Esophagus squamous epithelium (tissue), 4 donors: ENCODE measurements at regions not wholly inside any gene's neighbourhood (a gene's known extent, or its start where the extent isn't known, plus 50 kb on each side); places are given as distances from the start of the nearest gene placed in this dataset.

Source experiments
- POLR2A ChIP-seq, 4 donors: fragments of 450-650 bp; IDR thresholded peaks; one replicate each; pipeline ENCODE4 v1.6.1; 2017; ENCODE audit warnings: antibody characterized with exemption in 4 of 4, mild to moderate bottlenecking in 4 of 4, moderate library complexity in 3 of 4
- TF ChIP-seq, protein P1 (sequence below), 6 experiments: fragments of 450-650 bp in 4 of 6; fragments of 200-600 bp in 2 of 6; sonication (generic) in 2 of 6; IDR thresholded peaks; one replicate each; pipeline ENCODE4 v1.5.1; 2016 to 2019; ENCODE audit warnings: antibody characterized with exemption in 6 of 6, mild to moderate bottlenecking in 4 of 6, moderate library complexity in 4 of 6

- TF ChIP-seq, protein P1, sequence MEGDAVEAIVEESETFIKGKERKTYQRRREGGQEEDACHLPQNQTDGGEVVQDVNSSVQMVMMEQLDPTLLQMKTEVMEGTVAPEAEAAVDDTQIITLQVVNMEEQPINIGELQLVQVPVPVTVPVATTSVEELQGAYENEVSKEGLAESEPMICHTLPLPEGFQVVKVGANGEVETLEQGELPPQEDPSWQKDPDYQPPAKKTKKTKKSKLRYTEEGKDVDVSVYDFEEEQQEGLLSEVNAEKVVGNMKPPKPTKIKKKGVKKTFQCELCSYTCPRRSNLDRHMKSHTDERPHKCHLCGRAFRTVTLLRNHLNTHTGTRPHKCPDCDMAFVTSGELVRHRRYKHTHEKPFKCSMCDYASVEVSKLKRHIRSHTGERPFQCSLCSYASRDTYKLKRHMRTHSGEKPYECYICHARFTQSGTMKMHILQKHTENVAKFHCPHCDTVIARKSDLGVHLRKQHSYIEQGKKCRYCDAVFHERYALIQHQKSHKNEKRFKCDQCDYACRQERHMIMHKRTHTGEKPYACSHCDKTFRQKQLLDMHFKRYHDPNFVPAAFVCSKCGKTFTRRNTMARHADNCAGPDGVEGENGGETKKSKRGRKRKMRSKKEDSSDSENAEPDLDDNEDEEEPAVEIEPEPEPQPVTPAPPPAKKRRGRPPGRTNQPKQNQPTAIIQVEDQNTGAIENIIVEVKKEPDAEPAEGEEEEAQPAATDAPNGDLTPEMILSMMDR (IDR thresholded peaks at IDR 0.05) = no peak
- TF ChIP-seq POLR2A (IDR thresholded peaks at IDR 0.05) = no peak
Observed at GRCh38 chr6:84816741-84817140, 52.3 kb upstream of the TBX18 start.
